Panc1 (cell line): ENCODE measurements at regions not wholly inside any gene's neighbourhood (a gene's known extent, or its start where the extent isn't known, plus 50 kb on each side); places are given as distances from the start of the nearest gene placed in this dataset.

Experiments
- ATAC-seq: fragments of 200-7000 bp; cut with Tn5 transposase; 2 replicates; pipeline ENCODE4 v1.9.1; 2020; ENCODE audit warnings: mild to moderate bottlenecking, moderate library complexity
- BruUV-seq: library from RNA; stranded (reverse); fragments of 400-500 nt; replicated peaks from 2 replicates; lab custom pipeline; 2021; lab: Mats Ljungman, UMichigan
- CTCF ChIA-PET: fragments of 300-600 bp; sonication (Branson Sonifier 250); formaldehyde crosslinking; loops from one replicate; lab custom pipeline; 2022; ENCODE audit warnings: antibody characterized with exemption; lab: Charles Lee
- POLR2A ChIA-PET: fragments of 300-600 bp; sonication (Branson Sonifier 250); formaldehyde crosslinking; loops from one replicate; lab custom pipeline; 2022; ENCODE audit warnings: antibody characterized with exemption; lab: Charles Lee
- DNase-seq: peaks from one replicate; pipeline ENCODE4 v3.0.0-alpha.2; 2010; ENCODE audit warnings: low read depth, low spot score
- H3K27ac ChIP-seq: 2 replicates; pipeline ENCODE4 v1.5.1; 2011; ENCODE audit warnings: mild to moderate bottlenecking, low read length, inconsistent platforms
- H3K27me3 ChIP-seq: fragments of 200-500 bp; sonication (Bioruptor generic); 2 replicates; pipeline ENCODE4 v1.6.0; 2014; ENCODE audit warnings: low read length, inconsistent platforms; ENCODE audit not compliant: control insufficient read depth, insufficient read depth
- H3K36me3 ChIP-seq: fragments of 200-500 bp; sonication (Bioruptor generic); 2 replicates; pipeline ENCODE4 v1.5.1; 2014; ENCODE audit warnings: inconsistent platforms, mild to moderate bottlenecking, low read length, moderate library complexity; ENCODE audit not compliant: control insufficient read depth, insufficient read depth
- H3K4me1 ChIP-seq: 2 replicates; pipeline ENCODE4 v1.5.1; 2011; ENCODE audit warnings: inconsistent platforms, mild to moderate bottlenecking, low read length, moderate library complexity; ENCODE audit not compliant: control insufficient read depth, insufficient read depth
- H3K4me3 ChIP-seq, 2 experiments: 2 replicates each; pipeline ENCODE4 v1.5.1; 2011 to 2012; ENCODE audit warnings: low read depth in 2 of 2, low read length in 2 of 2, mild to moderate bottlenecking in 2 of 2, inconsistent platforms in 1 of 2, moderate library complexity in 1 of 2
- H3K9me3 ChIP-seq: fragments of 200-500 bp; sonication (Bioruptor generic); 2 replicates; pipeline ENCODE4 v1.5.1; 2014; ENCODE audit warnings: low read depth, mild to moderate bottlenecking, inconsistent platforms, low read length, moderate library complexity; ENCODE audit not compliant: control insufficient read depth, insufficient read depth
- CTCF ChIP-seq: fragments of 450-650 bp; IDR thresholded peaks from 2 replicates; pipeline ENCODE4 v1.5.1; 2017; ENCODE audit warnings: mild to moderate bottlenecking
- POLR2AphosphoS5 ChIP-seq: IDR thresholded peaks from 2 replicates; pipeline ENCODE4 v1.6.1; 2012; ENCODE audit warnings: mild to moderate bottlenecking, low read depth, low read length, moderate library complexity
- REST ChIP-seq, 2 experiments: IDR thresholded peaks; 2 replicates each; pipeline ENCODE4 v1.6.1; 2011 to 2012; ENCODE audit warnings: low read depth in 2 of 2, control low read depth in 1 of 2, low read length in 1 of 2, mild to moderate bottlenecking in 1 of 2, moderate library complexity in 1 of 2; ENCODE audit not compliant: insufficient read depth in 1 of 2
- SIN3A ChIP-seq: IDR thresholded peaks from 2 replicates; pipeline ENCODE4 v1.6.1; 2012; ENCODE audit warnings: low read depth, mild to moderate bottlenecking, low read length, moderate library complexity, borderline replicate concordance; ENCODE audit not compliant: insufficient read depth
- TCF7L2 ChIP-seq: IDR thresholded peaks from 2 replicates; pipeline ENCODE4 v1.6.1; 2011; ENCODE audit warnings: mild to moderate bottlenecking, low read depth, low read length, inconsistent platforms
- in situ Hi-C: cut with HindIII; loops from 2 replicates; pipeline ENCODE4 v1.10.0; 2016; ENCODE audit warnings: low sequenced_read_pairs, low pct_unique_long_range_greater_than_20kb
- intact Hi-C: fragments of 100-400 bp; cut with micrococcal nuclease; formaldehyde crosslinking; loops from one replicate; pipeline ENCODE4 v1.10.0; 2022; ENCODE audit not compliant: unreplicated experiment

GRCh38 chr18:2237706-2238105 lies 333.6 kb downstream of the METTL4 start:
- TF ChIP-seq TCF7L2 (no peak), POLR2AphosphoS5 (no peak), SIN3A (no peak), REST (IDR thresholded peaks at IDR 0.05; ENCODE audit: insufficient read depth in 1 of 2, low read depth in 2 of 2, low read length in 1 of 2) (no peak), CTCF (no peak)
- no peak for DNase-seq
- in situ Hi-C loops, result no loop called here
- POLR2A ChIA-PET, result no interaction called here
- CTCF ChIA-PET, result no interaction called here
- H3K4me1 ChIP-seq, result no peaks in the 10 kb centered on the region
- no peaks in the 10 kb centered on the region for H3K36me3 ChIP-seq
- BruUV-seq, result no TSS peak
- H3K4me3 ChIP-seq, result no peak overlapping the region
- H3K9me3 ChIP-seq, result no peaks in the 10 kb centered on the region
- no peak overlapping the region for H3K27ac ChIP-seq
- ATAC-seq, result no peak
- H3K27me3 ChIP-seq, result no peaks in the 10 kb centered on the region
- intact Hi-C loops, result loop anchor here (10.0 kb wide), 1 partner anchor 307 kb away; no protein-coding TSS in a partner anchor

- in situ Hi-C loops (no loop called here), intact Hi-C loops (no loop called here)
- no peak for DNase-seq
- Histone ChIP-seq H3K9me3 (no peaks in the 10 kb centered on the region), H3K27me3 (no peaks in the 10 kb centered on the region), H3K4me3 (no peak overlapping the region), H3K4me1 (no peaks in the 10 kb centered on the region), H3K27ac (no peak overlapping the region), H3K36me3 (no peaks in the 10 kb centered on the region)
- TF ChIP-seq TCF7L2, result no peak
- TF ChIP-seq POLR2AphosphoS5, result no peak
- TF ChIP-seq SIN3A, result no peak
- TF ChIP-seq REST (IDR thresholded peaks at IDR 0.05; ENCODE audit: insufficient read depth in 1 of 2, low read depth in 2 of 2, low read length in 1 of 2), result no peak
- no peak for TF ChIP-seq CTCF
- no TSS peak for BruUV-seq
- ATAC-seq, result no peak
- ChIA-PET POLR2A (no interaction called here), CTCF (no interaction called here)
Observed at GRCh38 chr18:2240311-2240705, 331.0 kb downstream of the METTL4 start.
